Urothelium cell line (cell line): ENCODE measurements at regions not wholly inside any gene's neighbourhood (a gene's known extent, or its start where the extent isn't known, plus 50 kb on each side); places are given as distances from the start of the nearest gene placed in this dataset.

Experiments
- DNase-seq: peaks from one replicate; pipeline ENCODE4 v3.0.0; 2011; ENCODE audit warnings: low spot score, mixed read lengths
- FAIRE-seq: peaks from 2 replicates; lab custom pipeline; 2011; peaks lifted over from hg19 to GRCh38; lab: Jason Lieb, UNC

DNA sequence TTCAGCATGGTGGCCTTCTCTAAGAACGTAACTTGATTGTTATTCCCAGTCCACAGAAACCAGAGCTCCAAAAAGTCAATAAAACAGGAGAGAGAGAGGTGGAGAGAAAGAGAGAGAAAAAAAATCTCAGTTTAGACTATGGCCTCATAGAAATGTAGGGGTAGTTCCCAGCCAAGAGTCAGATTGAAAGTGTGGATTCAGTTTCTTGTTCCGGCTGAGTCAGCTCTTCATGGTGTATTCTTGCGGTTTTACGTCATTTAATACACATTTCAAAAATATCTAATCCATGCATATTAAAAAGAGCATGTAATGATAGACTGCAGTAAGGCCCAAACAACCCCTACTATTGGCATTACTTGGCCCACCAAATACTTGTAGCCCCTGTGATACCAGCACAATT is 303.9 kb downstream of the ETAA1 start:
- FAIRE-seq (no peak), DNase-seq (peak; percentile 50)

DNA sequence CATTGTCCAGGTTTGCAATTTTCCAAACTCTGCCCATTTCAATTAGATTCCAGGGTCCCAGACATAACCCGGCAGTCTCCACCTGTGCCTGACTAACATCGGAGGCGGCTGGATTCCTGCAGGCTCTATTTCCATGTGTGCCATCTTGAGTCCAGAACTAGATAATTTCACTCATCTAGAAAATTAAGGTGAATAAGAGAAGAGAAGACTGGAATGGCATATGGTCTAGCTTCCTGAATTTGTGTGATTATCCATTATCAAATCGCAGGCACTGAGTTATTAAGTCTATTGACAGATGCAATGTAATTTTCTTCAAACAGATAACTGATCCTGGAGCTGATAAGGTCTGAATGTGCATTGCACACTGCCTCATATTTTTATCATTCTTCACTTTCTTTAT is 305.2 kb downstream of the ETAA1 start:
- no peak for FAIRE-seq
- no peak for DNase-seq

GRCh38 chr2:67702937-67703336 is 305.8 kb downstream of the ETAA1 start:
- no peak for DNase-seq
- no peak for FAIRE-seq

- DNase-seq: no peak
- FAIRE-seq: peak; percentile 67
Measured at GRCh38 chr2:67706082-67706481, 308.9 kb downstream of the ETAA1 start.

GRCh38 chr2:67707896-67708295 is 310.8 kb downstream of the ETAA1 start:
- no peak for FAIRE-seq

GRCh38 chr2:67709835-67710234 is 312.7 kb downstream of the ETAA1 start:
- DNase-seq: no peak
- FAIRE-seq: no peak

More at GRCh38 chr2:67707896-67708295, 310.8 kb downstream of the ETAA1 start:
- no peak for DNase-seq

GRCh38 chr2:67712484-67712883 is 315.4 kb downstream of the ETAA1 start:
- DNase-seq: no peak
- FAIRE-seq: no peak

DNA sequence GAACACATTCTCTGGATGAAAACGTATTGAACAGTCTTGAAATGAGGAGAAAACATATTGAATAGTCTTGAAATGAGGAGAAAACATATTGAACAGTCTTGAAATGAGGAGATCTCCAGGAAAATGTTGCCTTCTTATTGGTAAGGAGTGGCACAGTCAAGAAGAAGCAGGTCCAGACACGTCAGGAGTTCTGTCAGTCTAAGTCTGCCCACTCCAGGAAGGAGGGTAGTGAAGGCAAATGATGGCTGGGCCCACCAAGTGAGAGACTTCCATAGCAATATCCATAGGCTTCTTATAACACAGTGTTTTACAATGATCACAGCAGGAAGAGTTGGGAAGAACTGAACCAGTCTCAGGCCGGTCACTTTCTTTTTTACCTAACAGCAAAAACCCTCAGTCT is 316.2 kb downstream of the ETAA1 start:
- no peak for DNase-seq

GRCh38 chr2:67716895-67717396 is 319.8 kb downstream of the ETAA1 start:
- FAIRE-seq (no peak), DNase-seq (no peak)

More for the DNA sequence above, 316.2 kb downstream of the ETAA1 start:
- FAIRE-seq: no peak

DNA sequence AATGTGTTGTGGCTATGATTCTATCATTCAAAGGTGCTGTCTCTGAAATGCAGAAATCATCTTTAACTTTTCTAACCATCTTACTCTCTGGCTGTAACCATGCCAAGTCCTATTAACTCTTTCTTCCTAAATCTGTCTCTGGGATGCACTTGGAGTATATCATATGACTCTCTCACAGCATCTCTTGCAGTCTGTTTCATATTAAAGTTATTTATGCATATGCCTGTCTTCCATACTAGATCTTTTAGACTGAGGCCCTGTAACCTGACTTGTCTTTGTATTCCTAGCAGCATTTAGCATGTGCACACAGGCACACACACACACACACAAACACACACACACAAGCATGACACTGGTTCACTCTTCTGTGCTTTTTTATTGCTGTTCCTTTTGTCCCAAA is 320.6 kb downstream of the ETAA1 start:
- FAIRE-seq: no peak
- no peak for DNase-seq

DNA sequence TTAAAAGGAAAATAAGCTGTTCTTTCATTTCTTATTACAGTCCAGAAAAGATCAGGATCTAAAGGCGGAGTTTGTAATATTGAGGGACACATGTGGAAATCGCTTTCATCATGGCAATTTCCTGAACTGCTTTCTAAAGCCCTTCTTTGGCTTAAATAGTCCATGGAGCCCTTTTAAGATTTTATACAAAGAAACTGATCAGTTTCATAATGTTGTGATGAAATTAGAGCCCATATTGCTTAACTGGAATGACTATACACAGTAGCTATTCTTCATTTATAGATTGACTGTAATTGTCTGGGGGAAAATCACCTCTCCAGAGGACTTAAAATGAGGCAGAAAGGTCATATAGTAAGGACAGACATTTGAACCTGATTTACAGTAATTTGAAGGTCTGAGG is 322.2 kb downstream of the ETAA1 start:
- no peak for FAIRE-seq
- DNase-seq: no peak

GRCh38 chr2:67721516-67721915 is 324.4 kb downstream of the ETAA1 start:
- DNase-seq (no peak), FAIRE-seq (no peak)

- DNase-seq: no peak
Measured at GRCh38 chr2:67724261-67724660, 327.1 kb downstream of the ETAA1 start.

DNA sequence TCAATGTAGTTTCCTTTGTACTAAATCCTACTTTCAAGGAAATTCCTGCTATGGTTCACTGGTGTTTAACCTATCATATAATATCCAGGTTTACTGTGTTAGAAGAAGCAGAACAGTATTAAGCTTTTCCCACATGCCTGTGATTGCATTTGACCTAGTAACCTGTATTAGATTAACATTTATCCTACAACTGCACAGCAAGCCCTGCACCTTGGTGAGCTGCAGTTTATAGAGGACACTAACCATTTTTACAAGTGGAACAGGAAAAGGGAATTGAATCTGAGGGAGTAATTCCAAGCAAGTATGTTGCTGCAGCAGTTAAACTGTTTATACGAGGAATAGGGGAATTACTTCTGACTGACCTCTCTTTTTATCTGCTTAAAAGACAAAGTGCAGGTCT is 328.6 kb downstream of the ETAA1 start:
- FAIRE-seq: no peak
- DNase-seq: no peak

More at GRCh38 chr2:67724261-67724660, 327.1 kb downstream of the ETAA1 start:
- FAIRE-seq: no peak

- FAIRE-seq: no peak
- DNase-seq: no peak
Measured at GRCh38 chr2:67726416-67726815, 329.3 kb downstream of the ETAA1 start.

- FAIRE-seq (no peak), DNase-seq (no peak)
Measured at GRCh38 chr2:67727131-67727530, 330.0 kb downstream of the ETAA1 start.

DNA sequence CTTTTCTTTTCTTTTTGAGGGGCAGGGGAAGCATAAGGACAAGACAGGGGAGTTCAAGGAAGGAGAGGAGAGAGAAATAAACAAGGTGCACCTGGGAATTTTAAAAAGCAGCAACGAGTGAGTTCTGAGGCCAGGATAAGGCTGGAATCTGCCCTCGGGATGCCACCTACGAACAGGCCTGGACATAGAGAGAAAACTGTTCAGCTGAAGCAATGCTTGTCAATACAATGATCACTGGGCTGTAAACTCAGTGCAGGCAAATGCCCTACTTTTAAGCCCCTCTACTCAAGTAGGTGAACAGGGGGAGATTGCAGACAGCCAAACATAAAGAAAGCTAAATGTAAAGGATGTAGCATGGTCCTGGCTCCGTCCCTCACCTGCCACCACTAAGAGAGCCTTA is 330.5 kb downstream of the ETAA1 start:
- DNase-seq (no peak), FAIRE-seq (no peak)

GRCh38 chr2:67729474-67729873 is 332.3 kb downstream of the ETAA1 start:
- FAIRE-seq (no peak), DNase-seq (no peak)

DNA sequence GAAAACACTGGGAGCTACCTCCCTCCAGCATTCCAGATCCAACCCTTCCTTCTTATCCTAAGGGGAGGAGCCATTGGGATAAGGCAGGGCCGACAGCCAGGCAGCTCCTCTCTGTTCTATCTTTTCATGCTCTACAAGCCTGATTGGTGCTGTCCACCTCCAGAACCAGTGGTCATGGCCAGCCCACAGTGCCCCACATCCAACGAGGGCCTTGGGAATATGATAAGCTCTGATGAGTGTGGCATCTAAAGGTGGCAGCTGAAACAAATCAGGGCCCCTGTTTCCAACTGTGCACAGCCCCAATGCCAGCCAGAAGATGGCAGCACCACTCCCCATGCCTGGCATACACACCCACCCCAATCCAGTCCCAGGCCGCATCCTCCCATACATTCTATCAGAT is 329.3 kb downstream of the C1D start:
- no peak for FAIRE-seq
- DNase-seq: peak; percentile 50

DNA sequence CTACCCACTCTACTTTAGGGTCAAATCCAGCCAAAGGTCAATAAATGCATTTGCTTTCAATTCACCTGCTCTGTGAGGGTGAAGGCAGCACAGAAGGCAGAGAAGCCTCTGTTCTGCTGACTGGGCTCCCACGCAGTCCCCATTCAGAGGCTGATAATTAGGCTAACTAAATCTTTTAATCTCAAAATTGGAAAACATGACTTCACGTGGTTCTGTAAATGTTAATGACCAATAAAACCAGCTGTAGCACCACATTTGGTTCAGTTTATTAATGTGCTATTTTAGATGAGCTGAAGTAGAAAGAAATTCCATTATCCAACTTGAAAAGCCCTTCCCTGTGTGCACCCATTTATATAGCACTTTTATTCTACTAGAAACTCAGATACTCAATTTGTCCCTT is 310.6 kb downstream of the C1D start:
- no peak for FAIRE-seq
- no peak for DNase-seq

DNA sequence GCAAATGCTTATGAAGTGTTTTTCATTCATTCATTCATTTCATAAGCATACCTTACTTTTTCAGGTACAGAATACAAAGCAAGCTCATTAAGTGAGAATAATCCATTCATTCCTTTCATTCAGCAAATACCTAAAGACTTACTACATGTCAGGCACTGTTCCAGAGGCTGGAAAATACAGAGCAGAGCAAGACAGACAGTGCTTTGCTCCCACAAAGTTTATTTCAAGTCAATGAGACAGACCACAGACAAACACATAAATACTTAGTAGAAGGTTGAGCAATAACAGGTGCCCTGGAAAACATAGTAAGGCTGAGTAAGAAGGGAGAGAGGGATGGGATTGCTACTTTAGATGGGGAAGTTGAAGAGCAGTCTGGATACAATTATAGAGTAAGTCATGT is 309.8 kb downstream of the C1D start:
- peak; percentile 48 for FAIRE-seq

DNA sequence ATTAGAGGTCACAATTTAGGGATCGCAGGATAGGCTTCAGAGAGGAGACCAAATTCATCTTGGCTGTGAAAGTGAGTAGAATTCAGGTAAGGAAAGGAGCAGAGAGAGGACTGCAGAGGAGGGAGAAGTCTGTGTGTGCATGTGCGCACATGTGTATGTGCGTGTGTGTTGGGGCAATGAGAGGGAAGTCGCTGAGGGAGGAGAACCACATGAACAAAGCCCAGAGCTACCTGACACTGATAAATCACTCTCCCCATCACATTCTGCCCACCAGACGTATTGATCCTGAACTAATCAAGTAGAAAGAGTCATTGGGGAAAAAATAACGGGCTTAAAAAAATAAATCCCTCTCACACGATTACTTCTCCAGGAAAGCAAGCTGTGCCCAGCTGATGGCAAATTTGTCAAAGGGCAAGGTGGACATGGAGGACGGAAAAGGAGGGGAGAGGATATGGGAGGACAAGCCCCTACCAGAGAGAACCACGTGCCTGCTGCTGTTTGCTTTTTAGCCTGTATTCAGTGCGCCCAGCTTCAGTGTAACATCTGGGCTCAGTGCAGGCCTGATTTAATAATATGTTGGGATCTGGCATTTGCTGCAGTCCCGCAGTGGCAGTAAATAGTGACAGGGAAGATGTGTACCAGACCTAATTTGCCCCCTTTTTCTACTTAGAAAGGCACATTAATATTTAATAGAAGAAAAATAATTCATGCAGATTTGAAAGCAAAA is 307.5 kb downstream of the C1D start:
- DNase-seq: no peak

More for the DNA sequence above, 309.8 kb downstream of the C1D start:
- DNase-seq: peak; percentile 60

DNA sequence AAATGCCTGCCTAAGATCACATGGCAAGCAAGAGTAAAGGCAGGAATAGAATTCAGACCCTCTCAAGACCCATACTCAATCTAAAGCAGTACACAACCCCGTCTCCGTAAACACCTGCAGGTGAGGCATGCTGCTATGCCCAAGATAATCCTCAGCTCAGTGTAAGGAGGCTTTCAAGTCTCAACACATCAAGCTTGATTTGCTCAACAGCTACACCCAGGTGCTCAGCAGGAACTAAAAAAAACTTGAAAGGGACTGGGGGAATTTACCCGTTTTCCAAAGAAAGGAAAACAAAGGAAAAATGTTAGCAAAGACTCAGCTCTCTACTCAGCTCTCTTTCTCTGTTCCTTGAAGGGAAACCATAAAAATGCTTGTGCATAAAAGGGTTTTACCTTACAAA is 301.8 kb downstream of the C1D start:
- FAIRE-seq (no peak), DNase-seq (no peak)

More for the DNA sequence above, 307.5 kb downstream of the C1D start:
- peak; percentile 71 for FAIRE-seq
